ENCODE measurements at regions not wholly inside any gene's neighbourhood (a gene's known extent, or its start where the extent isn't known, plus 50 kb on each side); places are given as distances from the start of the nearest gene placed in this dataset.

DNA sequence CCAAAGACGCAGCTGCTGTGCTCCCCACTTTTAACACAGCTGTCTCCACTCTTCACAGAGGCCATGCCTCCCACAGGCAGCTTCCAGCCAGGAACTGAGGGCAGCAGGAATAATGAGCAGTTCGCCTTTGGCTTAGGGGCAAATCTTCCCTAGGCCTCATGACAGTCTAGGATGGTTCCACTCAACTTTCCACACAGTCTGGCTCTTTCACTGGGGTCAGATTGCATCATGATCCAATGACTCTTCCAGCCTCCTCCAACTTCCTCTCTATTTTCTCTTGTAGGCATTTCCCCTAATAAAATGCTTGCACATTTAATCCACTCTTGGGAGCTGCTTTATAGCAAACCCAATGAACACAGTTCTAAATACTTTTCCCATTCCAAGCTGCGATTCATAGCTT lies 271.6 kb upstream of the ATP2B1 start (continued):
- no peak for TF ChIP-seq NFYA (IDR thresholded peaks at IDR 0.05; ENCODE audit: borderline replicate concordance, low read depth, low read length)
- TF ChIP-seq YBX1 (IDR thresholded peaks at IDR 0.05): no peak
- TF ChIP-seq, protein P1, sequence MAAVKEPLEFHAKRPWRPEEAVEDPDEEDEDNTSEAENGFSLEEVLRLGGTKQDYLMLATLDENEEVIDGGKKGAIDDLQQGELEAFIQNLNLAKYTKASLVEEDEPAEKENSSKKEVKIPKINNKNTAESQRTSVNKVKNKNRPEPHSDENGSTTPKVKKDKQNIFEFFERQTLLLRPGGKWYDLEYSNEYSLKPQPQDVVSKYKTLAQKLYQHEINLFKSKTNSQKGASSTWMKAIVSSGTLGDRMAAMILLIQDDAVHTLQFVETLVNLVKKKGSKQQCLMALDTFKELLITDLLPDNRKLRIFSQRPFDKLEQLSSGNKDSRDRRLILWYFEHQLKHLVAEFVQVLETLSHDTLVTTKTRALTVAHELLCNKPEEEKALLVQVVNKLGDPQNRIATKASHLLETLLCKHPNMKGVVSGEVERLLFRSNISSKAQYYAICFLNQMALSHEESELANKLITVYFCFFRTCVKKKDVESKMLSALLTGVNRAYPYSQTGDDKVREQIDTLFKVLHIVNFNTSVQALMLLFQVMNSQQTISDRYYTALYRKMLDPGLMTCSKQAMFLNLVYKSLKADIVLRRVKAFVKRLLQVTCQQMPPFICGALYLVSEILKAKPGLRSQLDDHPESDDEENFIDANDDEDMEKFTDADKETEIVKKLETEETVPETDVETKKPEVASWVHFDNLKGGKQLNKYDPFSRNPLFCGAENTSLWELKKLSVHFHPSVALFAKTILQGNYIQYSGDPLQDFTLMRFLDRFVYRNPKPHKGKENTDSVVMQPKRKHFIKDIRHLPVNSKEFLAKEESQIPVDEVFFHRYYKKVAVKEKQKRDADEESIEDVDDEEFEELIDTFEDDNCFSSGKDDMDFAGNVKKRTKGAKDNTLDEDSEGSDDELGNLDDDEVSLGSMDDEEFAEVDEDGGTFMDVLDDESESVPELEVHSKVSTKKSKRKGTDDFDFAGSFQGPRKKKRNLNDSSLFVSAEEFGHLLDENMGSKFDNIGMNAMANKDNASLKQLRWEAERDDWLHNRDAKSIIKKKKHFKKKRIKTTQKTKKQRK (IDR thresholded peaks at IDR 0.05; ENCODE audit: low read depth, low read length): no peak

DNA sequence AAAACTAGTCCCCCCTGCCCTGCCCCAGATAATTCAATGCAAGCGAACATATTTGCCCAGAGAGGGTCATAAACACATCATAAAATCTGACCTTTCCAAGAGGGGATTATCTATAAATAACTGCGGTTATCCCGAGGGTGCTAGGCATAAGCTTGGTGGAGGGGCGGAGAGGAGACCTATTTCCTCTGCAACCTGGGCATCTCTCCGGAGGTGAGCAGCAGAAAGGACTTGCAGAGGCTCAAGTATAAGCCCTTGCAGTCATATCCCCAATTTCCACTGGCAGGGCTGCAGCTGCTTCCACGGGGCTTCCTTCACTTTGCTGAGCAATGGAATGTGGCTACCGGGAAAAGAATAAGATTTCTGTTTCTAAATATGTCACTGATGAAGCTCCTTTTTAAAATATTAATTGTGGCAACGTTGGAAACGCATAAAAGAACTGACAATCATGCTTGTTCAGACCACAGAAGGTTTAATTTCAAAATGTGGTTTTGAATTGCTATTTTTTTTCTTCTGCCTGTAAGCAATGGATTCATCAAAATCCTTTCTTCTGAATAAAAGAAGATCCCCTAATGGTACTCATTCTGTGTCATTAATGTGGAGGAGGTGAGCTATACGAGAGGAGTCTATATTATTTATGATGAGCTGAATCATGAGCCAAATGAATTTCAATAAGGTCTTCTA lies 268.9 kb upstream of the ATP2B1 start:
- in situ Hi-C loops (cut with MboI) (no loop called here), intact Hi-C loops (cut with micrococcal nuclease; ENCODE audit: unreplicated experiment) (no loop called here)
- Histone ChIP-seq H3K4me3 (no peak overlapping the region), H3K4me1 (ENCODE audit: control insufficient read depth, insufficient read depth, low read length) (no peaks in the 10 kb centered on the region), H3K9me3 (replicated peaks; ENCODE audit: control insufficient read depth, insufficient read depth, low read length) (no peaks in the 10 kb centered on the region), H3K27me3 (replicated peaks in 1 of 2; ENCODE audit: control insufficient read depth in 2 of 2, insufficient read depth in 2 of 2, low read length in 1 of 2) (no peaks in the 10 kb centered on the region), H3K4me2 (ENCODE audit: control insufficient read depth, insufficient read depth) (no peak overlapping the region), H3K79me2 (ENCODE audit: control insufficient read depth, insufficient read depth, low read length) (no peaks in the 10 kb centered on the region), H3K27ac (ENCODE audit: control insufficient read depth, insufficient read depth) (no peak overlapping the region), H2AFZ (ENCODE audit: control insufficient read depth, low read depth, low read length) (no peak overlapping the region), H3K9ac (ENCODE audit: control insufficient read depth, insufficient read depth, low read length) (no peak overlapping the region), H3K36me3 (ENCODE audit: control insufficient read depth in 2 of 2, insufficient read depth in 2 of 2, low read length in 1 of 2) (no peaks in the 10 kb centered on the region), H4K20me1 (ENCODE audit: control insufficient read depth, insufficient read depth) (no peaks in the 10 kb centered on the region)
- SMC1A ChIA-PET (ENCODE audit: uncharacterized antibody, unreplicated experiment): interaction anchor here (1.0 to 3.9 kb wide), 6 partner anchors 9 to 78 kb away, joined by 3 to 22 read pairs (median 5); no protein-coding TSS in a partner anchor
- CTCF ChIA-PET: interaction anchor here (1.1 kb wide), 1 partner anchor 12 kb away, joined by 3 read pairs; no protein-coding TSS in a partner anchor
- DNase-seq (ENCODE audit: low read depth, low spot score) (no peak), FAIRE-seq (no peak), ATAC-seq (no peak)
- POLR2A ChIA-PET: no interaction called here
- RAD21 ChIA-PET (ENCODE audit: unreplicated experiment): no interaction called here
- TF ChIP-seq, protein P2, sequence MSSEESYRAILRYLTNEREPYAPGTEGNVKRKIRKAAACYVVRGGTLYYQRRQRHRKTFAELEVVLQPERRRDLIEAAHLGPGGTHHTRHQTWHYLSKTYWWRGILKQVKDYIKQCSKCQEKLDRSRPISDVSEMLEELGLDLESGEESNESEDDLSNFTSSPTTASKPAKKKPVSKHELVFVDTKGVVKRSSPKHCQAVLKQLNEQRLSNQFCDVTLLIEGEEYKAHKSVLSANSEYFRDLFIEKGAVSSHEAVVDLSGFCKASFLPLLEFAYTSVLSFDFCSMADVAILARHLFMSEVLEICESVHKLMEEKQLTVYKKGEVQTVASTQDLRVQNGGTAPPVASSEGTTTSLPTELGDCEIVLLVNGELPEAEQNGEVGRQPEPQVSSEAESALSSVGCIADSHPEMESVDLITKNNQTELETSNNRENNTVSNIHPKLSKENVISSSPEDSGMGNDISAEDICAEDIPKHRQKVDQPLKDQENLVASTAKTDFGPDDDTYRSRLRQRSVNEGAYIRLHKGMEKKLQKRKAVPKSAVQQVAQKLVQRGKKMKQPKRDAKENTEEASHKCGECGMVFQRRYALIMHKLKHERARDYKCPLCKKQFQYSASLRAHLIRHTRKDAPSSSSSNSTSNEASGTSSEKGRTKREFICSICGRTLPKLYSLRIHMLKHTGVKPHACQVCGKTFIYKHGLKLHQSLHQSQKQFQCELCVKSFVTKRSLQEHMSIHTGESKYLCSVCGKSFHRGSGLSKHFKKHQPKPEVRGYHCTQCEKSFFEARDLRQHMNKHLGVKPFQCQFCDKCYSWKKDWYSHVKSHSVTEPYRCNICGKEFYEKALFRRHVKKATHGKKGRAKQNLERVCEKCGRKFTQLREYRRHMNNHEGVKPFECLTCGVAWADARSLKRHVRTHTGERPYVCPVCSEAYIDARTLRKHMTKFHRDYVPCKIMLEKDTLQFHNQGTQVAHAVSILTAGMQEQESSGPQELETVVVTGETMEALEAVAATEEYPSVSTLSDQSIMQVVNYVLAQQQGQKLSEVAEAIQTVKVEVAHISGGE (CRISPR knock-in tag; IDR thresholded peaks at IDR 0.05): no peak
- TF ChIP-seq TAF1 (IDR thresholded peaks at IDR 0.05; ENCODE audit: borderline replicate concordance, low read depth, low read length): no peak
- no TSS peak for BruUV-seq (replicated peaks)
- WGBS (ENCODE audit: insufficient coverage, insufficient replicate concordance, low lambda C conversion rate, missing lambda C conversion rate): 76% methylated on average over 10 of the region's 10 CpGs

All from GM12878 (cell line).